Breast epithelium (tissue), 4 donors: ENCODE measurements at regions not wholly inside any gene's neighbourhood (a gene's known extent, or its start where the extent isn't known, plus 50 kb on each side); places are given as distances from the start of the nearest gene placed in this dataset.

Experiments used
- DNase-seq, 2 donors: peaks; one replicate each; pipeline ENCODE4 v3.0.0-alpha.2; 2019; ENCODE audit warnings: low spot score in 2 of 2
- H3K27ac ChIP-seq, 2 donors: fragments of 200-600 bp; sonication (generic) in 1 of 2; one replicate each; pipeline ENCODE4 v1.5.1; 2016 to 2019; ENCODE audit warnings: mild to moderate bottlenecking in 1 of 2
- H3K27me3 ChIP-seq, 2 donors: fragments of 200-600 bp; sonication (generic) in 1 of 2; one replicate each; pipeline versions ENCODE4 v1.5.1 to v1.6.0; 2017 to 2019; ENCODE audit warnings: control low read depth in 1 of 2, mild to moderate bottlenecking in 1 of 2
- H3K36me3 ChIP-seq: fragments of 200-600 bp; one replicate; pipeline ENCODE4 v1.5.1; 2019
- H3K4me1 ChIP-seq, 2 donors: fragments of 200-600 bp; sonication (generic); one replicate each; pipeline ENCODE4 v1.5.1; 2016 to 2019; ENCODE audit warnings: control low read depth in 1 of 2
- H3K4me3 ChIP-seq, 3 donors: fragments of 200-600 bp; sonication (generic); 1 replicate in 2 of 3; 2 replicates in 1 of 3; pipeline ENCODE4 v1.5.1; 2016 to 2019; ENCODE audit warnings: mild to moderate bottlenecking in 3 of 3, moderate library complexity in 2 of 3
- H3K9me3 ChIP-seq, 2 donors: fragments of 200-600 bp; sonication (generic) in 1 of 2; one replicate each; pipeline ENCODE4 v1.5.1; 2016 to 2019; ENCODE audit warnings: control low read depth in 1 of 2
- POLR2A ChIP-seq: fragments of 450-650 bp; IDR thresholded peaks from one replicate; pipeline ENCODE4 v1.6.1; 2016; ENCODE audit warnings: antibody characterized with exemption, mild to moderate bottlenecking, moderate library complexity
- POLR2AphosphoS5 ChIP-seq, 3 donors: sonication (generic); formaldehyde crosslinking; IDR thresholded peaks; one replicate each; pipeline ENCODE4 v1.6.1; 2017; ENCODE audit warnings: antibody characterized with exemption in 3 of 3
- intact Hi-C: fragments of 100-400 bp; cut with DNase I; formaldehyde crosslinking; loops from one replicate; pipeline ENCODE4 v1.15.1; 2023; ENCODE audit warnings: low total_unique reads
- TF ChIP-seq, protein P1 (sequence below), 3 donors: fragments of 450-650 bp; IDR thresholded peaks; one replicate each; pipeline ENCODE4 v1.5.1; 2016 to 2017; ENCODE audit warnings: antibody characterized with exemption in 3 of 3, mild to moderate bottlenecking in 3 of 3, moderate library complexity in 3 of 3

- Histone ChIP-seq H3K27ac (no peak overlapping the region), H3K4me3 (no peak overlapping the region), H3K4me1 (no peaks in the 10 kb centered on the region), H3K36me3 (no peaks in the 10 kb centered on the region), H3K27me3 (no peaks in the 10 kb centered on the region), H3K9me3 (no peaks in the 10 kb centered on the region)
- no peak for DNase-seq
- TF ChIP-seq POLR2A = no peak
- TF ChIP-seq, protein P1, sequence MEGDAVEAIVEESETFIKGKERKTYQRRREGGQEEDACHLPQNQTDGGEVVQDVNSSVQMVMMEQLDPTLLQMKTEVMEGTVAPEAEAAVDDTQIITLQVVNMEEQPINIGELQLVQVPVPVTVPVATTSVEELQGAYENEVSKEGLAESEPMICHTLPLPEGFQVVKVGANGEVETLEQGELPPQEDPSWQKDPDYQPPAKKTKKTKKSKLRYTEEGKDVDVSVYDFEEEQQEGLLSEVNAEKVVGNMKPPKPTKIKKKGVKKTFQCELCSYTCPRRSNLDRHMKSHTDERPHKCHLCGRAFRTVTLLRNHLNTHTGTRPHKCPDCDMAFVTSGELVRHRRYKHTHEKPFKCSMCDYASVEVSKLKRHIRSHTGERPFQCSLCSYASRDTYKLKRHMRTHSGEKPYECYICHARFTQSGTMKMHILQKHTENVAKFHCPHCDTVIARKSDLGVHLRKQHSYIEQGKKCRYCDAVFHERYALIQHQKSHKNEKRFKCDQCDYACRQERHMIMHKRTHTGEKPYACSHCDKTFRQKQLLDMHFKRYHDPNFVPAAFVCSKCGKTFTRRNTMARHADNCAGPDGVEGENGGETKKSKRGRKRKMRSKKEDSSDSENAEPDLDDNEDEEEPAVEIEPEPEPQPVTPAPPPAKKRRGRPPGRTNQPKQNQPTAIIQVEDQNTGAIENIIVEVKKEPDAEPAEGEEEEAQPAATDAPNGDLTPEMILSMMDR (IDR thresholded peaks at IDR 0.05) = no peak
- no peak for TF ChIP-seq POLR2AphosphoS5 (IDR thresholded peaks at IDR 0.05)
- intact Hi-C loops = no loop called here
Measured at GRCh38 chr2:16203691-16204090, 263.3 kb downstream of the MYCN start.

DNA sequence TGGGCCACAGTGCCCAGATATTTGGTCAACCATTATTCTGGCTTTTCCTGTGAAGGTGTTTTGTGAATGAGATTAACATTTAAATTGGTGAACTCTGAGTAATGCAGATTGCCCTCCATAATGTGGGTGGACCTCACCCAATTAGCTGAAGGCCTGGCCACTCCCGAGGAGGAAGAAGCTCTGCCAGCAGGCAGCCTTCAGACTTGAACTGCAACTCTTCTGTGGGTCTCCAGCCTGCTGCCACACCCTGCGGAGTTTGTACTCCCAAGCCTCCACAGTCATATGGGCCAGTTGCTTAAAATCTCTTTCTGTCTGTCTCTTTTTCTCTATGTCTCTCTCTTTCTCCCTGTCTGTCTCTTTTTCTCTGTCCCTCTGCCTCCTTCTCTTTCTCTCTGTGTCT, 262.7 kb downstream of the MYCN start:
- Histone ChIP-seq H3K4me3 (no peak overlapping the region), H3K27me3 (no peaks in the 10 kb centered on the region), H3K4me1 (no peaks in the 10 kb centered on the region), H3K36me3 (no peaks in the 10 kb centered on the region), H3K9me3 (no peaks in the 10 kb centered on the region), H3K27ac (no peak overlapping the region)
- TF ChIP-seq POLR2A (no peak), POLR2AphosphoS5 (IDR thresholded peaks at IDR 0.05) (no peak)
- TF ChIP-seq, protein P1 (IDR thresholded peaks at IDR 0.05) = no peak
- intact Hi-C loops = no loop called here
- no peak for DNase-seq

- Histone ChIP-seq H3K27me3 (no peaks in the 10 kb centered on the region), H3K36me3 (no peaks in the 10 kb centered on the region), H3K4me3 (no peak overlapping the region), H3K4me1 (no peaks in the 10 kb centered on the region), H3K9me3 (no peaks in the 10 kb centered on the region), H3K27ac (no peak overlapping the region)
- no peak for TF ChIP-seq POLR2A
- no peak for TF ChIP-seq POLR2AphosphoS5 (IDR thresholded peaks at IDR 0.05)
- TF ChIP-seq, protein P1 (IDR thresholded peaks at IDR 0.05) = no peak
- DNase-seq = no peak
- intact Hi-C loops = no loop called here
Measured at GRCh38 chr2:16202266-16203020, 262.1 kb downstream of the MYCN start.

DNA sequence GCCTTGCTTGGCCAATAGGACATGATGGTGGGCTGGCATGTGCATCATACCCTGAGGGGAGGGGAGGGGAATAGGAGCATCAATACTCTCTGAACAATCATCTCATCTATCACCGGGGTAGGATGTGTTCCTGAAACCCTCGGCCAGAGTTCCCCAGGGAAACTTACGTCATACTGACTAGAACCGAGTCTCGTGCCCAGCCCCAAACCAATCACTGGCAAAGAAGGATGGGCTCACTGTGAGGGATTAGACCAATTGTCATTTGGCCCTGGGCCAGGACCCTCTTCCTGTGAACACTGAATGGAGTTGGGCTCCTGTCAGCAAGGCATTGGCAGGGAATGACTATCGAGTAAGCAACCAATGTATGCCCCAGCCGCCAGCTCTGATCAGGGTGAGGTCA, 261.5 kb downstream of the MYCN start:
- Histone ChIP-seq H3K27me3 (no peaks in the 10 kb centered on the region), H3K27ac (no peak overlapping the region), H3K4me3 (no peak overlapping the region), H3K4me1 (no peaks in the 10 kb centered on the region), H3K36me3 (no peaks in the 10 kb centered on the region), H3K9me3 (no peaks in the 10 kb centered on the region)
- TF ChIP-seq POLR2AphosphoS5 (IDR thresholded peaks at IDR 0.05) (no peak), POLR2A (no peak)
- TF ChIP-seq, protein P1 (IDR thresholded peaks at IDR 0.05) = no peak
- intact Hi-C loops = no loop called here
- DNase-seq = no peak

DNA sequence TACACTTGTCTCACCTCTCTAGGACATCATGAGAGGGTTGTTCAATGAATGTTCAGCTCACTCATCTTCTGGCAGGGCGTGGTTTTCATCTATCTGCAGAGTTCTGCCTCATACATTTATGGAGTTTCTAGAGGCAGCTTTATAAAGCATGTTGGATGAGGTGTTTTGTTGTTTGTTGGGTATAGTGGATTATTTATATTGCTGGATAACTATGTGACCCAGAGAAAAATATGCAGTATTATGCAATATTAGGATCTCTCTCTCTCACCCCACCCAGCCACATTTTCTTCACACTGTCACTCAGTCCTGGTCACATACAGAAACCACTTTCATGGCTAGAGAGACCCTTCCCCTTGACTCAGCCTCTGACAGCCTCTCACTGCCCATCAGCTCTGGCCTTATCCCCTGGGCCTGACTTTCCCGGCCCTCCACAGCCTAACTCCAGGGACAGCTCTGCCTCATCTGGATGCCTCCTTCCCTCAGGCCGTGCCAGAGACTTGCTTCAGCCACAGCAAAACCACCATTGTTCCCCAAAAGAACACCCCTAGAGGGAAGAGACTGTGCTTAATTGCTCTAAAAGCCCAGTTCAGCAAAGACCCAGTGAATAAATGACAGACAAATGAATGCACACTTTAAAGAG, 260.3 kb downstream of the MYCN start:
- Histone ChIP-seq H3K36me3 (no peaks in the 10 kb centered on the region), H3K4me3 (no peak overlapping the region), H3K9me3 (no peaks in the 10 kb centered on the region), H3K4me1 (no peaks in the 10 kb centered on the region), H3K27ac (no peak overlapping the region), H3K27me3 (no peaks in the 10 kb centered on the region)
- intact Hi-C loops = no loop called here
- TF ChIP-seq, protein P1 (IDR thresholded peaks at IDR 0.05) = no peak
- TF ChIP-seq POLR2AphosphoS5 (IDR thresholded peaks at IDR 0.05) (no peak), POLR2A (no peak)
- no peak for DNase-seq
